Hematopoietic multipotent progenitor cell (in vitro differentiated cells): ENCODE measurements at regions not wholly inside any gene's neighbourhood (a gene's known extent, or its start where the extent isn't known, plus 50 kb on each side); places are given as distances from the start of the nearest gene placed in this dataset.

Experiments
- DNase-seq, 3 donors: peaks; one replicate each; pipeline ENCODE4 v3.0.0-alpha.2; 2011 to 2015; ENCODE audit warnings: low read depth in 2 of 3, low spot score in 2 of 3

- no peak for DNase-seq
These were observed 455.4 kb downstream of the EBF1 start for GRCh38 chr5:158644301-158644700.

GRCh38 chr5:158643840-158644239 lies 455.9 kb downstream of the EBF1 start:
- no peak for DNase-seq

GRCh38 chr5:158642879-158643278 lies 456.8 kb downstream of the EBF1 start:
- DNase-seq: no peak

GRCh38 chr5:158641016-158641415 lies 458.7 kb downstream of the EBF1 start:
- DNase-seq: no peak

- no peak for DNase-seq
These were observed 459.1 kb downstream of the EBF1 start for GRCh38 chr5:158640593-158640980.

- no peak for DNase-seq
These were observed 459.7 kb downstream of the EBF1 start for GRCh38 chr5:158639881-158640592.

GRCh38 chr5:158638396-158638795 lies 461.3 kb downstream of the EBF1 start:
- no peak for DNase-seq

- no peak for DNase-seq
These were observed 462.7 kb downstream of the EBF1 start for GRCh38 chr5:158637039-158637438.

- DNase-seq: no peak
These were observed 464.2 kb downstream of the EBF1 start for GRCh38 chr5:158635565-158635964.

- no peak for DNase-seq
These were observed 465.0 kb downstream of the EBF1 start for GRCh38 chr5:158634714-158635113.

GRCh38 chr5:158629591-158630312 lies 470.0 kb downstream of the EBF1 start:
- no peak for DNase-seq

GRCh38 chr5:158626718-158627117 lies 473.0 kb downstream of the EBF1 start:
- no peak for DNase-seq

- DNase-seq: no peak
These were observed 475.7 kb downstream of the EBF1 start for GRCh38 chr5:158623971-158624370.

GRCh38 chr5:158621391-158621790 lies 478.3 kb downstream of the EBF1 start:
- no peak for DNase-seq

GRCh38 chr5:158619083-158619788 lies 480.5 kb downstream of the EBF1 start:
- no peak for DNase-seq

- DNase-seq: no peak
These were observed 481.5 kb downstream of the EBF1 start for GRCh38 chr5:158618256-158618655.

- DNase-seq: no peak
These were observed 483.0 kb downstream of the EBF1 start for GRCh38 chr5:158616707-158617106.

- no peak for DNase-seq
These were observed 484.8 kb downstream of the EBF1 start for GRCh38 chr5:158614951-158615350.

- DNase-seq: no peak
These were observed 488.1 kb downstream of the EBF1 start for GRCh38 chr5:158611581-158611980.

GRCh38 chr5:158610051-158610415 lies 489.7 kb downstream of the EBF1 start:
- DNase-seq: no peak

GRCh38 chr5:158609333-158610050 lies 490.2 kb downstream of the EBF1 start:
- DNase-seq: no peak
